ENCODE measurements at regions not wholly inside any gene's neighbourhood (a gene's known extent, or its start where the extent isn't known, plus 50 kb on each side); places are given as distances from the start of the nearest gene placed in this dataset.

GRCh38 chr15:38061856-38062649 lies 127.6 kb downstream of the TMCO5A start:
- H3K27me3 Mint-ChIP-seq (ENCODE audit: unreplicated experiment): peaks cover 2% of the 10 kb centered on the region
- H3K4me1 Mint-ChIP-seq (ENCODE audit: unreplicated experiment): peaks cover 7% of the 10 kb centered on the region
- H3K9me3 Mint-ChIP-seq (ENCODE audit: unreplicated experiment): no peaks in the 10 kb centered on the region
- TF ChIP-seq, protein P1, sequence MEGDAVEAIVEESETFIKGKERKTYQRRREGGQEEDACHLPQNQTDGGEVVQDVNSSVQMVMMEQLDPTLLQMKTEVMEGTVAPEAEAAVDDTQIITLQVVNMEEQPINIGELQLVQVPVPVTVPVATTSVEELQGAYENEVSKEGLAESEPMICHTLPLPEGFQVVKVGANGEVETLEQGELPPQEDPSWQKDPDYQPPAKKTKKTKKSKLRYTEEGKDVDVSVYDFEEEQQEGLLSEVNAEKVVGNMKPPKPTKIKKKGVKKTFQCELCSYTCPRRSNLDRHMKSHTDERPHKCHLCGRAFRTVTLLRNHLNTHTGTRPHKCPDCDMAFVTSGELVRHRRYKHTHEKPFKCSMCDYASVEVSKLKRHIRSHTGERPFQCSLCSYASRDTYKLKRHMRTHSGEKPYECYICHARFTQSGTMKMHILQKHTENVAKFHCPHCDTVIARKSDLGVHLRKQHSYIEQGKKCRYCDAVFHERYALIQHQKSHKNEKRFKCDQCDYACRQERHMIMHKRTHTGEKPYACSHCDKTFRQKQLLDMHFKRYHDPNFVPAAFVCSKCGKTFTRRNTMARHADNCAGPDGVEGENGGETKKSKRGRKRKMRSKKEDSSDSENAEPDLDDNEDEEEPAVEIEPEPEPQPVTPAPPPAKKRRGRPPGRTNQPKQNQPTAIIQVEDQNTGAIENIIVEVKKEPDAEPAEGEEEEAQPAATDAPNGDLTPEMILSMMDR (IDR thresholded peaks at IDR 0.05; ENCODE audit: unreplicated experiment): no peak
- H3K4me3 Mint-ChIP-seq (ENCODE audit: unreplicated experiment): no peak overlapping the region
- H3K36me3 Mint-ChIP-seq (ENCODE audit: low read depth, unreplicated experiment): no peaks in the 10 kb centered on the region
- no peak for DNase-seq (ENCODE audit: low spot score)
- no peak overlapping the region for H3K27ac Mint-ChIP-seq (ENCODE audit: unreplicated experiment)

DNA sequence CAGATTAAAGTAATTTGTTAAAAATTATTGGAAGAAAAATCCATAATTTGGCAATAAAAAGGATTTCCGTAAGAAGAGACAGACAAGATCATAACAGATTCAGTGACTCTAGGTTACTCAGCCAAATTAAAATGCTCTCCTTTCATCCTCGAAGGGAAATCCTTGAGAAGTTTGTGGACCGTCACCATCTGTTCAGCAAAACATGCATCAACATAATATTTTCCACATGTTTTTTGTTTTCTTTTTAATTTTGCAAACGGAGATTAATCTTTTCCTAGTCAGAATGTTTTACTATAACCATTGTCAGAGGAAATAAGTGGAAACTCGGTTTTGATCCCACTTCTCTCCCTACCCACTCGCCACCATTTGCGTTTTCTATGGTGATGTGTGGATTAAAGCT lies 128.3 kb downstream of the TMCO5A start:
- Mint-ChIP-seq H3K4me1 (ENCODE audit: unreplicated experiment) (peaks cover 7% of the 10 kb centered on the region), H3K9me3 (ENCODE audit: unreplicated experiment) (no peaks in the 10 kb centered on the region), H3K36me3 (ENCODE audit: low read depth, unreplicated experiment) (no peaks in the 10 kb centered on the region), H3K27ac (ENCODE audit: unreplicated experiment) (no peak overlapping the region), H3K4me3 (ENCODE audit: unreplicated experiment) (no peak overlapping the region), H3K27me3 (ENCODE audit: unreplicated experiment) (peaks cover under 1% of the 10 kb centered on the region)
- TF ChIP-seq, protein P1 (IDR thresholded peaks at IDR 0.05; ENCODE audit: unreplicated experiment): no peak
- DNase-seq (ENCODE audit: low spot score): no peak

- Mint-ChIP-seq H3K4me3 (ENCODE audit: unreplicated experiment) (no peak overlapping the region), H3K27me3 (ENCODE audit: unreplicated experiment) (no peaks in the 10 kb centered on the region), H3K27ac (ENCODE audit: unreplicated experiment) (peak overlapping the region; percentile 85), H3K4me1 (ENCODE audit: unreplicated experiment) (peaks cover 8% of the 10 kb centered on the region), H3K36me3 (ENCODE audit: low read depth, unreplicated experiment) (no peaks in the 10 kb centered on the region), H3K9me3 (ENCODE audit: unreplicated experiment) (no peaks in the 10 kb centered on the region)
- no peak for DNase-seq (ENCODE audit: low spot score)
- TF ChIP-seq, protein P1 (IDR thresholded peaks at IDR 0.05; ENCODE audit: unreplicated experiment): no peak
Observed at GRCh38 chr15:38065721-38066345, 131.4 kb downstream of the TMCO5A start.

- Mint-ChIP-seq H3K27ac (ENCODE audit: unreplicated experiment) (no peak overlapping the region), H3K27me3 (ENCODE audit: unreplicated experiment) (no peaks in the 10 kb centered on the region), H3K36me3 (ENCODE audit: low read depth, unreplicated experiment) (no peaks in the 10 kb centered on the region), H3K4me3 (ENCODE audit: unreplicated experiment) (no peak overlapping the region), H3K4me1 (ENCODE audit: unreplicated experiment) (peaks cover 16% of the 10 kb centered on the region), H3K9me3 (ENCODE audit: unreplicated experiment) (no peaks in the 10 kb centered on the region)
- TF ChIP-seq, protein P1 (IDR thresholded peaks at IDR 0.05; ENCODE audit: unreplicated experiment): no peak
- DNase-seq (ENCODE audit: low spot score): no peak
Observed at GRCh38 chr15:38066612-38067011, 132.2 kb downstream of the TMCO5A start.
